ENCODE measurements at regions not wholly inside any gene's neighbourhood (a gene's known extent, or its start where the extent isn't known, plus 50 kb on each side); places are given as distances from the start of the nearest gene placed in this dataset.

DNA sequence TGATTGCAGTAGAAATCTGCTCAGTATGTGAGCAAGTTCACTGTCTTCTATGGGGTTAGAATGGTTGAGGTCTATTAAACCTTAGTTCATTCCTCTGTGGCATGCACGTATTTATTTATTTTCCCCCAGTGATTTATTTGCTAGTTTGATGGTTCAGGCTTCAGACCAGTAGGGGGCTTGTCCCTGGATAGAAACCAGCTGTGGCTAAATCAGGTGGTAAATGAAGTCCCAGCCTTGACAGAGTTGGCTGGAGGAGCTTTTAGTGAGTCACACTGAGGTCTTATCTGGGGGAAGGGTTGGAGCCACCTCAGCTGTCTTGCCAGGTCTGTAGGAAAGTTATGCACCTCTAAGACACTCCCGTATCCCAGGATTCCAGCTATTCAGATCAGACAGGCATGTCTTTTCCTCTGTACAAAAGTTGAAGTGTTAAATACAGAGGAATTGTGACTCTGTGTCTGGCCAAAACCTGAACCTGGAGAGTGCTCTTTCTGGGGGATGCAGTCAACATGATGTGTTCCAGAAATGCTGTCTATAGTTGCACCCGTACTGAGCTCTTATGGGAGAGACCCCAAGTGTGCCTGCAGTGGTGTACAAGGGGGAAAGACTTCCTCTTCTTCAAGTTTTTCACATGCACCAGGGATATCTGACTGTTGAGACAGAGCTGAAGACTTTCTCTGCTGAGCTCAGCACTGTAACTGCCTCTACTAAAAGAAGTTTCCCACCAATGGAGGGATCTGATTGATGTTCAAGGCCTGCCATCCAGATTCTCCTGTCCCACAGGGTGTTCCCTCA is 1322.1 kb downstream of the TMEM121 start:
- Histone ChIP-seq H3K27ac (no peak overlapping the region), H3K9me3 (ENCODE audit: low read depth, low read length) (no peaks in the 10 kb centered on the region), H3K36me3 (ENCODE audit: insufficient read depth, low read length) (no peaks in the 10 kb centered on the region), H3K4me3 (no peak overlapping the region), H3K9ac (ENCODE audit: insufficient read length) (no peak overlapping the region)
- DNase-seq (ENCODE audit: low read depth, low spot score): no peak
- no peak for TF ChIP-seq POLR2AphosphoS5 (IDR thresholded peaks at IDR 0.05; ENCODE audit: borderline replicate concordance, low read depth, low read length)
- TF ChIP-seq EZH2 (IDR thresholded peaks at IDR 0.05): no peak
- no peak for TF ChIP-seq FOXP2 (optimal IDR thresholded peaks at IDR 0.05; ENCODE audit: control extremely low read depth, extremely low read length, insufficient read depth)

DNA sequence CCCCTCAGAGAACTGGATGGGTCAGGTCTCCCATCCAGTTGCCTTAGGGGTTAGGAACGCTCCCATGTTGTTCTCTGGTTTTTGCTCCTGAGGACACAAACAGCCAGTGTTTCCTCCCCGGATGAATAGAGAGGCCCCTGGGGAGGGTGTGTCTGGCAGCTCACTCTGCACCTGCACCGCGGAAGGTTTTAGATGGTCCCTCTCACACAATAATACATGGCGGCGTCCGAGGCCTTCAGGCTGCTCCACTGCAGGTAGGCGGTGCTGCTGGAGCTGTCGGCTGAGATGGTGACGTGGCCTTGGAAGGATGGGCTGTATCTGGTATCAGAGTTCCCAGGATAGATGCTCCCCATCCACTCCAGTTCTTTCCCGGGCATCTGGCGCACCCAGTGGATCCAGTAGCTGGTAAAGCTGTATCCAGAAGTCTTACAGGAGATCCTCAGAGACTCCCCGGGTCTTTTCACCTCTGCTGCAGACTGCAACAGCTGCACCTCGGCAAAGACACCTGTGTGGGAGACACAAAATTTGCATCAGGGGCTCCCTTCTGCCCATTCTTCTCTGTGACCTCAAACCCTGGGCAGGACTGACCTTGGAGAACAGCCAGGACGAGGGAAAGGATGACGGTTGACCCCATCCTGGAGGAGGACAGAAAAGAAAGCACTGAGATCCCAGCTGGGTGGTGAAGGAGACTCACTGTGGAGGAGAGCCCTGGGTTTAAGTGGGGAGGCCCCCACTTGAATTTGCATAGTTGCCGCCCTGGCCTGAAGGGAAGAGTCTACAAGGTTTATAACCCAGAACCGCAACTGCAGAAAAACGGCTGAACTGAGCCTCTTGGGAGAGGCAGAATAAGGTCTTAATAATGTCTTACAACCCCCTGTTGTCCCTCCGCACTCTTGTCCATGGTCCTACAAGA is 1324.8 kb downstream of the TMEM121 start:
- TF ChIP-seq FOXP2 (optimal IDR thresholded peaks at IDR 0.05; ENCODE audit: control extremely low read depth, extremely low read length, insufficient read depth): no peak
- no peak for TF ChIP-seq EZH2 (IDR thresholded peaks at IDR 0.05)
- TF ChIP-seq POLR2AphosphoS5 (IDR thresholded peaks at IDR 0.05; ENCODE audit: borderline replicate concordance, low read depth, low read length): no peak
- H3K36me3 ChIP-seq (ENCODE audit: insufficient read depth, low read length): no peaks in the 10 kb centered on the region
- no peaks in the 10 kb centered on the region for H3K9me3 ChIP-seq (ENCODE audit: low read depth, low read length)
- H3K9ac ChIP-seq (ENCODE audit: insufficient read length): no peak overlapping the region
- no peak for DNase-seq (ENCODE audit: low read depth, low spot score)
- no peak overlapping the region for H3K4me3 ChIP-seq
- no peak overlapping the region for H3K27ac ChIP-seq

- H3K9ac ChIP-seq (ENCODE audit: insufficient read length): no peak overlapping the region
- H3K27ac ChIP-seq: peak overlapping the region; percentile 29; the same call in 1 of the 2 replicates
- no peak for TF ChIP-seq EZH2 (IDR thresholded peaks at IDR 0.05)
- no peak for TF ChIP-seq FOXP2 (optimal IDR thresholded peaks at IDR 0.05; ENCODE audit: control extremely low read depth, extremely low read length, insufficient read depth)
- TF ChIP-seq POLR2AphosphoS5 (IDR thresholded peaks at IDR 0.05; ENCODE audit: borderline replicate concordance, low read depth, low read length): no peak
- peak overlapping the region; percentile 57 for H3K4me3 ChIP-seq
- H3K9me3 ChIP-seq (ENCODE audit: low read depth, low read length): no peaks in the 10 kb centered on the region
- DNase-seq (ENCODE audit: low read depth, low spot score): peak; percentile 86
- H3K36me3 ChIP-seq (ENCODE audit: insufficient read depth, low read length): no peaks in the 10 kb centered on the region
These were observed 1346.4 kb downstream of the TMEM121 start for GRCh38 chr14:106872611-106873446.

- Histone ChIP-seq H3K9ac (ENCODE audit: insufficient read length) (no peak overlapping the region), H3K4me3 (no peak overlapping the region), H3K36me3 (ENCODE audit: insufficient read depth, low read length) (no peaks in the 10 kb centered on the region), H3K27ac (no peak overlapping the region), H3K9me3 (ENCODE audit: low read depth, low read length) (no peaks in the 10 kb centered on the region)
- no peak for TF ChIP-seq FOXP2 (optimal IDR thresholded peaks at IDR 0.05; ENCODE audit: control extremely low read depth, extremely low read length, insufficient read depth)
- no peak for TF ChIP-seq POLR2AphosphoS5 (IDR thresholded peaks at IDR 0.05; ENCODE audit: borderline replicate concordance, low read depth, low read length)
- TF ChIP-seq EZH2 (IDR thresholded peaks at IDR 0.05): no peak
- DNase-seq (ENCODE audit: low read depth, low spot score): no peak
These were observed 1348.0 kb downstream of the TMEM121 start for GRCh38 chr14:106874350-106874749.

GRCh38 chr14:106875503-106875902 is 1349.1 kb downstream of the TMEM121 start:
- no peak overlapping the region for H3K4me3 ChIP-seq
- H3K27ac ChIP-seq: peak overlapping the region; percentile 97
- TF ChIP-seq EZH2 (IDR thresholded peaks at IDR 0.05): no peak
- no peak for TF ChIP-seq FOXP2 (optimal IDR thresholded peaks at IDR 0.05; ENCODE audit: control extremely low read depth, extremely low read length, insufficient read depth)
- TF ChIP-seq POLR2AphosphoS5 (IDR thresholded peaks at IDR 0.05; ENCODE audit: borderline replicate concordance, low read depth, low read length): no peak
- no peak for DNase-seq (ENCODE audit: low read depth, low spot score)
- no peak overlapping the region for H3K9ac ChIP-seq (ENCODE audit: insufficient read length)
- no peaks in the 10 kb centered on the region for H3K9me3 ChIP-seq (ENCODE audit: low read depth, low read length)
- H3K36me3 ChIP-seq (ENCODE audit: insufficient read depth, low read length): no peaks in the 10 kb centered on the region

DNA sequence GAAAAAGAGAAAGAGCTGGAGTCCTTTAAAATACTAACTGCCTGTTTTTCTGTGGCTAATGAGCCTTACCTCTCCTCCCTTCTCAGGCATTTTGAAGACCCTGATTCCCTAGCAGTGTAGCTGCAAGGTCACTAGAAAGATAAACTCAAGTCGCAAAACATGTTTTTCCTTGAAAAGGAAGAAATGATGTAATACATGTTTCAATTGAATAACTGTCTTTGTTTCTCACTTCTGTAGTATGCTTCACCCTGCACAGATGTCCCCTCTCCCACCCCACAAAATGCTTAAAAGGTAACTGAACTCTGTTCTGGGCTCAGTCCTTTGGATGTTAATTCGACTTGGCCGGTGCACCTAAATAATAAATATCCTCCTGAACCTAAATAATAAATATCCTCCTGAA is 1350.3 kb downstream of the TMEM121 start:
- no peak for TF ChIP-seq EZH2 (IDR thresholded peaks at IDR 0.05)
- TF ChIP-seq POLR2AphosphoS5 (IDR thresholded peaks at IDR 0.05; ENCODE audit: borderline replicate concordance, low read depth, low read length): no peak
- H3K9me3 ChIP-seq (ENCODE audit: low read depth, low read length): no peaks in the 10 kb centered on the region
- no peak for DNase-seq (ENCODE audit: low read depth, low spot score)
- peak overlapping the region; percentile 97 for H3K27ac ChIP-seq
- H3K4me3 ChIP-seq: peak overlapping the region; percentile 59
- peak overlapping the region; percentile 69 for H3K9ac ChIP-seq (ENCODE audit: insufficient read length)
- H3K36me3 ChIP-seq (ENCODE audit: insufficient read depth, low read length): no peaks in the 10 kb centered on the region

DNA sequence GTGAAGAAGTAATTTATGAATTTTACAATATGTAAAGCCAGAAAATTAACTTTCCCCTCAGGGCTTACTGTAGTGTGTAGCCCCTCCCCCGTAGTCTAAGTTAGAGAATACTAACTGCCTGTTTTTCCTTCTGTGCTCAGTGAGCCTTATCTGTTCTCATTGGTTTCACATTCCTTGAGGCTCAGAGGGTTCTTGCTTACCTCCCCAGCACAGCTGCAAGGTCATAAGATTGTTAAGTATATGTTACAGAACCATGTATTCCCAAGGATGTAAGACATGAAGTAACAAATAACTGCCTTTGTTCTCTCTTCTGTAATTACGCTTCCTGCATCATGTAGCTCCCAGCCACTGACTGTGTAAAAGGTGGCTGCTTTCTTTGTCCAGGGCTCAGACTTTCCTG is 1351.1 kb downstream of the TMEM121 start:
- Histone ChIP-seq H3K9ac (ENCODE audit: insufficient read length) (peak overlapping the region; percentile 69), H3K4me3 (peak overlapping the region; percentile 59), H3K36me3 (ENCODE audit: insufficient read depth, low read length) (no peaks in the 10 kb centered on the region), H3K9me3 (ENCODE audit: low read depth, low read length) (no peaks in the 10 kb centered on the region), H3K27ac (peak overlapping the region; percentile 97)
- TF ChIP-seq FOXP2 (optimal IDR thresholded peaks at IDR 0.05; ENCODE audit: control extremely low read depth, extremely low read length, insufficient read depth) (no peak), EZH2 (IDR thresholded peaks at IDR 0.05) (no peak), POLR2AphosphoS5 (IDR thresholded peaks at IDR 0.05; ENCODE audit: borderline replicate concordance, low read depth, low read length) (no peak)
- DNase-seq (ENCODE audit: low read depth, low spot score): peak; percentile 87

Measured in SK-N-MC (cell line).